ENCODE measurements at regions not wholly inside any gene's neighbourhood (a gene's known extent, or its start where the extent isn't known, plus 50 kb on each side); places are given as distances from the start of the nearest gene placed in this dataset.

DNA sequence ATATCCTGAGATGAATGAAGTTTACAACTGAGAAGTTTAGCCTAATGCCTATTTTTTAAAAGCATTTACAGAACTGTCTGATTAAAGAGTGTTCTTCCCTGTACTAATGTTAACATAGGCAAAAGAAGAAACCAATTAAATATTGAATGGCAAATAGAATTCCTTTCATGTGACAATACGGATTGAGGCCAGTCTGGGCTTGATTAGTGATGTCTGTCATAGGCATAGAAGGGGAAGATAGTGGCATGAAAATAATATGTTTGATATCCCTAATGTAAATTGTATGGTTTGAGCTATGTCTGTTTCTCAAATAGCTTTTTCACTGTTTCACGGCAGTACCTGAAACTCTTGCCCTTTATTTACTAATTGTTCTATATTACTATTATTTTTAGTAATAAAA lies 443.1 kb upstream of the CLINT1 start:
- DNase-seq (ENCODE audit: low read depth in 2 of 2) = no peak

- DNase-seq (ENCODE audit: low read depth in 2 of 2) = no peak
These were observed 442.2 kb upstream of the CLINT1 start for GRCh38 chr5:158301186-158301585.

- DNase-seq (ENCODE audit: low read depth in 2 of 2) = no peak
These were observed 441.3 kb upstream of the CLINT1 start for GRCh38 chr5:158300256-158300655.

DNA sequence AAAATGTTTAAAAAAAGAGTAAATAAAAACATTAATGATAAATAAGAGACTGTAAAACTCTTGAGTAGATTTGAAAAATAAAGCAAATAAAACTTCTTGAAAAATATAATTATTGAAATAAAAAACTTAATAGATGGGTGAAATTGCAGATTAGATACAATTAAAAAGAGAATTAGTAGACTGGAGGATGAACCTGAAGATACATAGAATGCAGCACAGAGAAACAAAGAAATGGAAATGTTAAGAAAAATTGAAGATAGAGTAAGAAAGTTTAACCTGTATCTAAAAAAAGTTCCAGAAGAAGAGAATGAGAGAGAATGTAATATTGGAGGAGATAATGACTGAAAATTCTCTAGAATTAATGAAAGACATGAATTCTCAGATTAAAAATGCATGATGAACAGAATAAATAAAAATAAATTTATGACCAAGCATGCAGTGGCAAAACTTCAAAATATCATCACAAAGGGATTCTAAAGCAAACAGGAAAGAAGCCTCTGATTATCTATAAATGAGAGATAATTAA lies 438.1 kb upstream of the CLINT1 start:
- no peak for DNase-seq (ENCODE audit: low read depth in 2 of 2)

GRCh38 chr5:158294701-158295100 lies 435.8 kb upstream of the CLINT1 start:
- no peak for DNase-seq (ENCODE audit: low read depth in 2 of 2)

DNA sequence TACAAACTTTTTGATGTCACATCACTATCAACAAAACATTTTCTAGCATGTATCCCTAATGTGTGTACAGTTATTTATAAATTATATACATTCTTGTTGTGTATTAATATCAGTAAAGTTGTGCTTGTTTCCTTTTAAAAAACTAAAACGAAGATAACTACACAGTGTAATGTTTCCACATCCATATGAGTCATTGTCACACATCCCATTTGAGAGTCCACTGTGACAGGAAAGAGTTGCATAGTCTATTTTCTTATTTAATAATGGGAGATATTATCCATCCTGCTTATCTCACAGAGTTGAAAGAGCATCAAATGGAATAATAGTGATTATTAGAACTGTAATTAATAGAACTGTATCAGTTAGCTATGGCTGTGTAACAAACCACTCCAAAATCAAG lies 434.0 kb upstream of the CLINT1 start:
- DNase-seq (ENCODE audit: low read depth in 2 of 2) = no peak

DNA sequence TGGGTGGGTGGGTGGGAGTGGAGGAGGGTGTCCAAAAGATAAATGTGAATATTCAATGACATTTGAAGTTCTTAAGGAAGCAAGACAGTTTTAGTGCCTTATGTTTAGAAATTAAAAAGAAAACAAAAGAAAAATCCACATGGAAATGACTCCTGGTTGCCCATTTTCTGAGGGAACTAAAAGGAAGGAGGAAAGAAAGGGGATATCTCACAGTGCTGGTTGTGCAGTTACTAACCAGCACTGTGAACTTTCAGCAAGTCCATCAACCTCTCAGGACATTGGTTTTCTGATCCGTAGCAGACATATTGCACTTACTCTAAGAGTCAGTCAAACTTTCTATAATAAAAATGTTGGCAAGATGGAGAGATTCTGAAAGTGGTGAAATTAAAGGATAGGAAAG lies 431.0 kb upstream of the CLINT1 start:
- DNase-seq (ENCODE audit: low read depth in 2 of 2) = no peak

GRCh38 chr5:158288272-158288657 lies 429.3 kb upstream of the CLINT1 start:
- DNase-seq (ENCODE audit: low read depth in 2 of 2) = no peak

GRCh38 chr5:158287643-158288271 lies 428.8 kb upstream of the CLINT1 start:
- no peak for DNase-seq (ENCODE audit: low read depth in 2 of 2)

DNA sequence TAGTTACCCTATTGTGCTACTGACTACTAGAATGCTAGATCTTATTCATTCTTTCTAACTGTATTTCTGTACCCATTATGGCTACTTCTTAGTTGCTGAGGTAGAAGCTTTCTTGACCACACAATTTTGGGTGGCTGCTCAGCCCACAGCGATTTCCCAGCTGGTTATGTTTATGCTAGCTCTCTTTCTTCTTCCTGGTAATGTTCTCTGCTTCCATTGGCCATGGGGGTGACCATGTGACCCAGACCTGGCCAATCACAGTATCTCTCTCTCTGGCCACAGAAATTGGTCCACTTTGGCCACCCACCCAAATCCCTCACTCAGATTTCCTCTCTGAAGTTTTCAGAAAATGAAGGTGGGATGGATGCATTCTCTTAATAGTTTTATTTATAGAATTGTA lies 427.9 kb upstream of the CLINT1 start:
- no peak for DNase-seq (ENCODE audit: low read depth in 2 of 2)

DNA sequence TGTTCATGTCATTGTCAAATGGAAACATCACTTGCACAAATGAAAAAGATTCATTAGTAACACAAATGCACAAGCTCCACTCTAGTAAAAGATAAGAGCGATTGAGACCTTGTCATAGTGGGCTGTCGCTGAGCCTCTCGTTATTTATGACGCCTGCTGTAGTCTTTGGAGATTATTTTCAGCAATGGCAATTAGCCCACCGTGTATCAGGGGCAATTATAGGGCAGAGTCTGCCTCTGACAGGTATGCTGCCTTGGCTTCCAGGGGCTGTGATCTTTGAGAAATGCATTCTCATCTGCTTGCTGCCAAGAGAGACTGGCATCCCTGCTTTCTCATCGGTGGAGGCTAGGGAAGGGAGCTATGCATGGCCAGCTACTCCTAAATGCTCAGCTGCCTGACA lies 426.8 kb upstream of the CLINT1 start:
- no peak for DNase-seq (ENCODE audit: low read depth in 2 of 2)

DNA sequence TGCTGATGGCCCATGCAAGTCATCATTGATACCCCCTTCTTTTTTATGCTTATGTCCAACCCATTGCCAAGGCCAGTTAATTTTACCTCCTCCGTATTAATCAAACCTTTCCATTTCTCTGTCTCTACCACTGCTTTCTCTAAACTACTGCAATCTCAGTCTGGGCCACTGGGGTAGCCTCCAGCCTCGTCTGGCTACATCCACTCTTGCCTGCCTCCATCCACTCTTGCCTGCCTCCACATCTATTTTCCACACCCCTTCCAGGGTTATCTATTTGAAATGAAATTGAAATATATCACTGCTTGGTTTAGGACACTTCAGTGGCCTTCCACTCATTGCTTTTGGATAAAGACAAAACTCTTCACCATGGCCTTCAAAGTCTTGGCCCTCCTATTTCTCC lies 425.3 kb upstream of the CLINT1 start:
- no peak for DNase-seq (ENCODE audit: low read depth in 2 of 2)

DNA sequence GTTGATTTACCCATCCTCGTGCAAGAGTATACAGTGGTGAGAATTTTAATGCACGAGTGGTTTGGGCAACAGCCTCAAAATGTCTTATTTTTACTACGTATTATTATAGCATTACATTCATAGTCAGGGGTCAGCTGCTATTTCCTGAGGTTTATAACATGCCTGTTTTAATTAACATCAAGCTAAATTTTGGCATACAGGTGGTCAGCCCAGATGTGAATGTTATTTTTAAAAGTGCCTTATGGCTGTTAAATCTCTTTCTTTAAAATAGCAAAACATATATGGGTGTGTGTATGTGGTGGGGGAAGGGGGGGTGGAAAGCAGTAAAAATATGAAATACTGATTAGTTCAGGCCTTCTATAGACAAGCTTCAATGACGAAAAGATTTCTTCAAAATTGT lies 424.5 kb upstream of the CLINT1 start:
- DNase-seq (ENCODE audit: low read depth in 2 of 2) = no peak

DNA sequence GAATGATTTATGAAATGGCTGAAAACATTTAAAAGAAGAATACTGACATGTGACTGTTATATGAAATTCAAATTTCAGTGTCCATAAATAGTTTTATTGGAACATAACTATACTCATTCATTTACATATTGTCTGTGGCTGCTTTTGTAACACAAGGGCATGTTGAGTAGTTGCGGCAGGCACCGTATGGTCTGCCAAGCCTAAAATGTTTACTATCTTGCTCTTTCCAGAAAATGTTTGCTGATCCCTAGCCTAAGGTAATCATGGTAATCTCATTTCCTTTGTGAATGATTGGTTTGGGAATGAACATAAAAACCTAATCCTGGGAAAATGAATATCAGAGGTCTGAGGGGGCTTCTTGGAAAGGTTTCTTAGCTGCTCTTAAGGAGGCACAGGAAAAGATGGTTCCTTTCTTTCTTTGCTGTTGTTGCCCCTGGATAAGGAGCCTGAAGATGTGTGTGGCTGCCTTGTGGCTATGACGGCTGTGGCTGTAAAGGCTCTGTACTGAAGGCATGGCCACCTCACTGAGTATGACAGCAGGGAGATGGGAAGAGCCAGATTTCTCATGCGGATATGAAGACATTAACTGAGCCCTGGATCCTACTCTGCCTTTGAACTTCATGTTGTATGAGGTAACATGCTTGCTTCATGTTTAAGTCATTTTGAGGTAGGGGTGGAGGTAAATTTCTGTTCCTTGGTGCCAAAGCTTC lies 419.4 kb upstream of the CLINT1 start:
- DNase-seq (ENCODE audit: low read depth in 2 of 2) = no peak

DNA sequence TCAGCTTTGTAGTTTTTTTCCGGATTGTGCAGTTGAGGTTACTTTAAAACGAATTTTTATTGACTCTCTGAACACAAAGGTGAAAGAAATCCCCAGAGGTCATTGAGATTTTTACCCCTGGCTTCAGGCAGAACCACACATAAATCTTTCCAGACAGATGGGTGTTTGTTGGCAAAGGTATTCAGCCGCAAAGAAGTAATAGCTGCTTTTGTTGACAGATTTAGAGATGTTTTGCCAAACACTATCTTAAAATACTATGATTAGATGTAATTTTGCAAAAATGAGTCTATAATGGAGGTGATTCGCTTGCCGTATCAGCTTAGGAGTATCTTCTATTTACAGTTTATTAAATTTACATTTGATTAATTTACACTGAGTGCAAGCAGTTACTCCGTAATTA lies 418.3 kb upstream of the CLINT1 start:
- no peak for DNase-seq (ENCODE audit: low read depth in 2 of 2)

DNA sequence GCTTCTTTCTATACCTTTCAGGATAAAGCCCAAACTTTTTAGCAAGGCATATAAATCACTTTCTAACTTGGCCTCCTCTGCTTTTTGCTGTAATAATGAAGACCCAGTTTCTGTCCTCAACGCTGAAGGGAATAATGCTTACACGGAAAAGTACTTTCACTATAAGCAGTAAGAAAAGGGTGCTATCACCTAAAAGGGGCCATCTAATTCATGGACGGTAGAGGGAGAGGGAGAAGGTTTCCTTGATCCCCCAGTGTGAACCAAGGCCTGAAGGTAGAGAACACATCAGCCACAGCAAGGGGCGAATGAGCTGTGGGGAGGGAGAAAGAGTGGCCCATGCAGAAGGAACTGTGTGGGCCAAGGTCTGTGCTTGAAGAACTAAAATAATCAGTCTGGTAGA lies 417.7 kb upstream of the CLINT1 start:
- no peak for DNase-seq (ENCODE audit: low read depth in 2 of 2)

DNA sequence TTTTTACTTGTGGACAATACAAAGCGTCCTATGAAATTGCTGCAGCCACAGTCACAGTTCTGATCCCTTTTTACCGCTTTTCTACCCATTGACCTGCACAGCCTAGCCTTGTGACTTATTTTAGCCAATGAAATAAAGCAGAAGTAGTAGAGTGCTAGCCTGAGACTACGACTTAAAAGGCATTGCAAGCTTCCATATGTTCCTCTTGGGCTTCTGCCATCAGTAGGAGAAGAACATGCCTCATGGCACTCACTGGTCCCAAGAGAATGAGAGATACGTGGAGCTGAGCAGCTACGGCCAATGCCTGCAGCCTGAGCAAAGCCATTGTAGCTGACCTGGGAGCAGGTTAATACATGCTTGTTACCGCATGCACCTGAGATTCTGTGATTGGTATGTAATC lies 416.6 kb upstream of the CLINT1 start:
- no peak for DNase-seq (ENCODE audit: low read depth in 2 of 2)

DNA sequence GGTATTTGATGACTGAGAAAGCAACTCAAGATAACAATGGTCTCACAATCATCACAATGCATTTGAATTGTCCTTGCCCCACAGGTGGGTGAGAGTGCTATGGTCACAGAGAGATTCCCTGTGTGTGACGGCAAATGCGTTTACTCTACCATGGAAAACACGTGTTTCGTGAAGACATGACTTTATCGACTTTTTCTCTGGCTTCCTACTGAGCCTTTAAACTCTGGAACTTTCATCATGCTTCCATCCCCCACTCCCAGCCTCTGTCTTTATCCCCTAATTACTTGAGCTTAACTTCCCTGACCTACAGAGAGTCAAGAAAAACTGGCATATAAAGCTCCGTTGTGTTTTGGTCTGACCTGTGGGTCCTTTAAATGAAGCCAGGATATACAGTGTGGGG lies 414.1 kb upstream of the CLINT1 start:
- no peak for DNase-seq (ENCODE audit: low read depth in 2 of 2)

DNA sequence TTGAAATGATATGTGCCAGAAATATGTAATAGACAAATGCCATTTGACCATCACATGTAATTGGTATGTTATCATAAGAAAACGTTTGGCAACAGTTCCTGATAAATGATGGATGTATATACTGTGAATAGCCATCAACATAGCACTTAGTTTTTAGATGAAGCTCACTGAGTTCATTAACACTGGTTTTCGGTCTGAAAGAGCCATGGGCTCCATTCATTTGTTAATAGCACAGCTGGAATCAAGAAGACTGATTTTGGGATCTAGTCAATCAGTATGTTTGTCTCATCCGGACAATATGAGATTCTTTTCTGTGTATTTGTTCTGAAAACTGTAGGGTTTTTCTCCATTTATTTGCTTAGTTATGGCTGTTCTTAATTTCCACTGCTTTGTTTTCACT lies 413.5 kb upstream of the CLINT1 start:
- DNase-seq (ENCODE audit: low read depth in 2 of 2) = no peak

DNA sequence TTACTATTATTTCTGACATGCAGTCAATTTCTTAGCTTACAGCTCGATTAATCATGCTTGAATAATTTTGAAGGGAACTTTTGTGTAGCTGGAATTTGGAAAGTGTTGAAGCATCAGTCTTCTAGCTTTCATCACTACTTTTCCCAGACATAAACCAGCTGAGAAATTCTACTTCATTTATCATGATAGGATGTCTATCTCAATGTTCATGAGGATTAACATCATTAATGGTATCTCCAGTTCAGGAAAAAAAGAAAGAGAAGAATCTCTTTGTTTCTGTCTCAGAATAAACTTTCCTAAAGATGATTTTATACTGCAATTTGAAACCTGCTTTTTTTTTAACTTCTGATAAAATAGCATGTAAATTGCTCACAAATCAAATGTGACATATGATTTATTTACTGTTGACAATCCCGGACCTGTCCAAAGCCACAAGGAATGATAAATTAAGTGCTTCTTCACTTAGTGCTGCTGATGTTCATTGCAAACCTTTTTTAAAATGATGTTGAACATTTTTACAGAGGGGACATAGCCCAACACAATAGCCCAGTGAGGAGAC lies 412.1 kb upstream of the CLINT1 start:
- peak; percentile 39 to 43 for DNase-seq (ENCODE audit: low read depth in 2 of 2)

- DNase-seq (ENCODE audit: low read depth in 2 of 2) = no peak
These were observed 409.3 kb upstream of the CLINT1 start for GRCh38 chr5:158268286-158268685.

DNA sequence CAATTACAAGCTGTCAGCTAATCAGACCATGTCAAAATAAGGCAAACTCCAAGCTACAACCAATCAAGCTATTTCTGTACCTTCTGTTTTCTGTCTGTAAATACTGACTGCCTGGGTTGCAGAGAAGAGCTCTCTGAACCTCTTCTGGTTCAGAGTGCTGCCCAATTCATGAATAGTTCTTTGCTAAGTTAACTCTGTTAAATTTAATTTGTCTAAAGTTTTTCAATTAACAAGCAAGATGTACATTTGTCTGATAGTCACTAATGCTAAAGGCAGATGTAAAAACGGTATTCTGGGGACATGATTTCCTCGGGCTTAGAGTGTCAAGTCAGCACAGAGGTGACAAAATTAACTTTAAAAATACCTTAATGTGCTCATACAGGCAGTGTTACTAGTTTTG lies 408.3 kb upstream of the CLINT1 start:
- no peak for DNase-seq (ENCODE audit: low read depth in 2 of 2)

DNA sequence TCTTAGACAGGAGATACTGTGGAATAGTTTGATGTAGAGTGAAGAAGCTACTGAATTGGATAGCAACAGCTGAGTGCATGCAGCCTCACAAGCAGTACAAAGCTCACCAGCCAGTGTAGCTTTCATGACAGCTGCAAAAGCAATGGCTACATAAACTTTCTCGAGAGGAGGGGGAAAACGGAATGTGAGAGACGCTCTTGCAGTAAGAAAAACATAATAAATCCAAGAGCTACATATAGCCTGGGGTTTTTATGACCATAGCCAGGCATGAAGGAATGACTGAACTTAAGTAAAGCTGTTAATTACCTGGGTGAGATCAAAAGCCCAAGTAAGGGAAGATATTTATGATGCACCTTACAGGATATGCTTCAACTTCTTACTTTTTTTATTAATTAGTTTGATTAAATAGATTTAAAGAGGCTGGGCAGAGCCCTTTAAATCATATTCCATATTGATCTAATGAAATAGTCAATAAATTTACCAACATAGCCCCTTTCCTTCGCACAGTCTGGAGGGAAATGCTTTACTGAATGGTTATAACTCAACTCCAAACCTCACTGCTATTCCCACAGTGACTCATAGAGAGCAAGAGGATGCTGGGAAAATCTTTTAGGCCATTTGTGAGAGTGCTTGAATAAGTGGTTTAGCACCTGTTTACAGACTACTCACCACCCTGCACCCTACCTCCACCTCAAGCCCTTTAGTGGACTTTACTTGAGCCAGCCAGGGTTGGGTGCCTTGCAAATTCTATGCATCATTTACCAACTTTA lies 407.2 kb upstream of the CLINT1 start:
- no peak for DNase-seq (ENCODE audit: low read depth in 2 of 2)

Data from fibroblast of skin of left quadriceps (primary cell).